Neural cell (in vitro differentiated cells): ENCODE measurements at regions not wholly inside any gene's neighbourhood (a gene's known extent, or its start where the extent isn't known, plus 50 kb on each side); places are given as distances from the start of the nearest gene placed in this dataset.
"Not testable (repeated sequence)": the region's sequence is repeated elsewhere in the genome, so short reads cannot be mapped to it uniquely, and the experiment has no call there.

Source experiments
- H2AFZ ChIP-seq: fragments of 200-600, 300-800 bp; sonication (generic), shearing (Covaris generic); 2 replicates; pipeline ENCODE4 v1.6.0; 2014; ENCODE audit warnings: low read depth, mild to moderate bottlenecking, antibody characterized with exemption, low read length, moderate library complexity
- H3F3A ChIP-seq: fragments of 200-600 bp; shearing (Covaris generic); 2 replicates; pipeline ENCODE4 v1.6.1; 2016; ENCODE audit warnings: mild to moderate bottlenecking, moderate library complexity, mixed read lengths, antibody characterized with exemption, low read length; ENCODE audit not compliant: insufficient read depth, poor library complexity, severe bottlenecking
- H3K27ac ChIP-seq: fragments of 200-600, 300-800 bp; sonication (generic), shearing (Covaris generic); 2 replicates; pipeline ENCODE4 v1.5.1; 2014; ENCODE audit warnings: mild to moderate bottlenecking, low read length, moderate library complexity
- H3K27me3 ChIP-seq: fragments of 300-800, 200-600 bp; sonication (generic), shearing (Covaris generic); 2 replicates; pipeline ENCODE4 v1.6.0; 2014; ENCODE audit warnings: mild to moderate bottlenecking, low read depth, low read length, moderate library complexity; ENCODE audit not compliant: insufficient read depth
- H3K36me3 ChIP-seq: fragments of 300-800, 200-600 bp; sonication (generic), shearing (Covaris generic); 2 replicates; pipeline ENCODE4 v1.5.1; 2014; ENCODE audit warnings: mild to moderate bottlenecking, antibody characterized with exemption, low read length, moderate library complexity; ENCODE audit not compliant: insufficient read depth
- H3K4me2 ChIP-seq: fragments of 300-800, 200-600 bp; sonication (generic), shearing (Covaris generic); 2 replicates; pipeline ENCODE4 v1.6.0; 2014; ENCODE audit warnings: mild to moderate bottlenecking, low read length
- H3K4me3 ChIP-seq: fragments of 300-800, 200-600 bp; sonication (generic), shearing (Covaris generic); 2 replicates; pipeline ENCODE4 v1.5.1; 2014; ENCODE audit warnings: mild to moderate bottlenecking, low read length, moderate library complexity
- H3K79me2 ChIP-seq: fragments of 200-600 bp; shearing (Covaris generic); replicated peaks from 2 replicates; pipeline ENCODE4 v1.6.0; 2014; ENCODE audit warnings: mild to moderate bottlenecking, low read length, moderate library complexity; ENCODE audit not compliant: insufficient read depth
- H3K9ac ChIP-seq: fragments of 300-800, 200-600 bp; sonication (generic), shearing (Covaris generic); 2 replicates; pipeline ENCODE4 v1.6.1; 2016; ENCODE audit warnings: mild to moderate bottlenecking, low read length, mixed read lengths
- H3K9me2 ChIP-seq: fragments of 200-600 bp; shearing (Covaris generic); 2 replicates; pipeline ENCODE4 v1.6.1; 2016; ENCODE audit warnings: mild to moderate bottlenecking, low read length, mixed read lengths; ENCODE audit not compliant: insufficient read depth
- H3K9me3 ChIP-seq: fragments of 200-600, 300-800 bp; sonication (generic), shearing (Covaris generic); 2 replicates; pipeline ENCODE4 v1.6.1; 2016; ENCODE audit warnings: mild to moderate bottlenecking, mixed run types, low read length, moderate library complexity, mixed read lengths
- H4K20me1 ChIP-seq: fragments of 200-600 bp; shearing (Covaris generic); 2 replicates; pipeline ENCODE4 v1.6.1; 2016; ENCODE audit warnings: mild to moderate bottlenecking, mixed run types; ENCODE audit not compliant: insufficient read depth
- CTCF ChIP-seq: fragments of 450-650 bp; IDR thresholded peaks from 2 replicates; pipeline ENCODE4 v1.5.1; 2014; ENCODE audit warnings: antibody characterized with exemption, mild to moderate bottlenecking, moderate library complexity; ENCODE audit not compliant: poor library complexity, severe bottlenecking
- EP300 ChIP-seq: fragments of 450-650 bp; conservative IDR thresholded peaks from 2 replicates; pipeline ENCODE4 v1.6.1; 2014; ENCODE audit warnings: antibody characterized with exemption, mild to moderate bottlenecking, moderate library complexity; ENCODE audit not compliant: poor library complexity, severe bottlenecking
- EZH2 ChIP-seq: fragments of 200-600, 300-800 bp; shearing (Covaris generic), sonication (generic); IDR thresholded peaks from 2 replicates; pipeline ENCODE4 v1.6.1; 2014; ENCODE audit warnings: antibody characterized with exemption, low read length, borderline replicate concordance, mild to moderate bottlenecking; ENCODE audit not compliant: insufficient read depth, poor library complexity, severe bottlenecking
- MXI1 ChIP-seq: fragments of 450-650 bp; conservative IDR thresholded peaks from 2 replicates; pipeline ENCODE4 v1.6.1; 2014; ENCODE audit warnings: antibody characterized with exemption, mild to moderate bottlenecking; ENCODE audit not compliant: poor library complexity, severe bottlenecking
- POLR2AphosphoS5 ChIP-seq: IDR thresholded peaks from 2 replicates; pipeline ENCODE4 v1.6.1; 2012
- RAD21 ChIP-seq: fragments of 450-650 bp; conservative IDR thresholded peaks from 2 replicates; pipeline ENCODE4 v1.6.1; 2014; ENCODE audit warnings: antibody characterized with exemption, mild to moderate bottlenecking, moderate library complexity
- SMC3 ChIP-seq: fragments of 450-650 bp; conservative IDR thresholded peaks from 2 replicates; pipeline ENCODE4 v1.6.1; 2014; ENCODE audit warnings: antibody characterized with exemption, mild to moderate bottlenecking, moderate library complexity; ENCODE audit not compliant: poor library complexity
- TAF1 ChIP-seq: IDR thresholded peaks from 2 replicates; pipeline ENCODE4 v1.6.1; 2012; ENCODE audit warnings: low read depth
- TF ChIP-seq, protein P1 (sequence below): IDR thresholded peaks from 2 replicates; pipeline ENCODE4 v1.6.1; 2012; ENCODE audit warnings: borderline replicate concordance

DNA sequence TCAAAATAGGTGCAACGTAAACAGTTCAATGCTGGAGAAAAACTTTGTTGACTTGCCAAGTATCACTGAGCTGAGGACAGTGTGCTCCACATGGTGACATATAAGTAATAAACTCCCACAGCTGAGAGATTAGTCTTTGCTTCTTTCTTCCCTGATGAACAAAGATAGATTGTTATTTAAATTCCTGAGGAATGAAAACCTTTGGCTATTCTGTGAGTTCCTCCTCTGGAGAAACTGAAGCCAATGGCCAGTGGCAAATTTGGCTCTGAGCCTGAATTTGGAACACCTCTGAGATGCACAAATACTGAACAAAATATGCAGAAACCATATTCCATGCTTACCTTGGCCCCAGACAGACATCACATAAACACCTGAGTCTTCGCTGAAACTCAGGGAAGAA lies 63.3 kb downstream of the RPL22L1 start:
- TF ChIP-seq, protein P1, sequence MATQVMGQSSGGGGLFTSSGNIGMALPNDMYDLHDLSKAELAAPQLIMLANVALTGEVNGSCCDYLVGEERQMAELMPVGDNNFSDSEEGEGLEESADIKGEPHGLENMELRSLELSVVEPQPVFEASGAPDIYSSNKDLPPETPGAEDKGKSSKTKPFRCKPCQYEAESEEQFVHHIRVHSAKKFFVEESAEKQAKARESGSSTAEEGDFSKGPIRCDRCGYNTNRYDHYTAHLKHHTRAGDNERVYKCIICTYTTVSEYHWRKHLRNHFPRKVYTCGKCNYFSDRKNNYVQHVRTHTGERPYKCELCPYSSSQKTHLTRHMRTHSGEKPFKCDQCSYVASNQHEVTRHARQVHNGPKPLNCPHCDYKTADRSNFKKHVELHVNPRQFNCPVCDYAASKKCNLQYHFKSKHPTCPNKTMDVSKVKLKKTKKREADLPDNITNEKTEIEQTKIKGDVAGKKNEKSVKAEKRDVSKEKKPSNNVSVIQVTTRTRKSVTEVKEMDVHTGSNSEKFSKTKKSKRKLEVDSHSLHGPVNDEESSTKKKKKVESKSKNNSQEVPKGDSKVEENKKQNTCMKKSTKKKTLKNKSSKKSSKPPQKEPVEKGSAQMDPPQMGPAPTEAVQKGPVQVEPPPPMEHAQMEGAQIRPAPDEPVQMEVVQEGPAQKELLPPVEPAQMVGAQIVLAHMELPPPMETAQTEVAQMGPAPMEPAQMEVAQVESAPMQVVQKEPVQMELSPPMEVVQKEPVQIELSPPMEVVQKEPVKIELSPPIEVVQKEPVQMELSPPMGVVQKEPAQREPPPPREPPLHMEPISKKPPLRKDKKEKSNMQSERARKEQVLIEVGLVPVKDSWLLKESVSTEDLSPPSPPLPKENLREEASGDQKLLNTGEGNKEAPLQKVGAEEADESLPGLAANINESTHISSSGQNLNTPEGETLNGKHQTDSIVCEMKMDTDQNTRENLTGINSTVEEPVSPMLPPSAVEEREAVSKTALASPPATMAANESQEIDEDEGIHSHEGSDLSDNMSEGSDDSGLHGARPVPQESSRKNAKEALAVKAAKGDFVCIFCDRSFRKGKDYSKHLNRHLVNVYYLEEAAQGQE: no peak
- TF ChIP-seq EZH2: no peak
- TF ChIP-seq RAD21: no peak
- TF ChIP-seq CTCF: no peak
- TF ChIP-seq EP300: no peak
- no peak for TF ChIP-seq TAF1
- no peak for TF ChIP-seq SMC3
- no peak for TF ChIP-seq MXI1
- no peak for TF ChIP-seq POLR2AphosphoS5
- Histone ChIP-seq H3K36me3 (no peaks in the 10 kb centered on the region), H2AFZ (no peak overlapping the region), H3K9me3 (no peaks in the 10 kb centered on the region), H3K9ac (no peak overlapping the region), H3K27me3 (no peaks in the 10 kb centered on the region), H3K27ac (no peak overlapping the region), H3K4me3 (no peak overlapping the region), H3K9me2 (no peaks in the 10 kb centered on the region), H3K79me2 (no peaks in the 10 kb centered on the region), H4K20me1 (no peaks in the 10 kb centered on the region), H3K4me2 (no peak overlapping the region), H3F3A (no peaks in the 10 kb centered on the region)

GRCh38 chr3:170806141-170806540 lies 63.9 kb downstream of the RPL22L1 start:
- Histone ChIP-seq H2AFZ (no peak overlapping the region), H3K36me3 (no peaks in the 10 kb centered on the region), H3K27me3 (no peaks in the 10 kb centered on the region), H3K79me2 (no peaks in the 10 kb centered on the region), H3K4me2 (no peak overlapping the region), H3K9ac (no peak overlapping the region), H4K20me1 (no peaks in the 10 kb centered on the region), H3K9me3 (no peaks in the 10 kb centered on the region), H3K9me2 (no peaks in the 10 kb centered on the region), H3F3A (no peaks in the 10 kb centered on the region), H3K4me3 (no peak overlapping the region), H3K27ac (no peak overlapping the region)
- TF ChIP-seq POLR2AphosphoS5 (no peak), RAD21 (no peak), SMC3 (no peak), EP300 (no peak), EZH2 (no peak), MXI1 (no peak), CTCF (no peak)
- TF ChIP-seq, protein P1: no peak

GRCh38 chr3:170805296-170805695 lies 64.7 kb downstream of the RPL22L1 start:
- not testable (repeated sequence) for H3K9me3 ChIP-seq, H3K79me2 ChIP-seq, H3K4me2 ChIP-seq, H4K20me1 ChIP-seq, H3K9me2 ChIP-seq, H3K4me3 ChIP-seq, H3K36me3 ChIP-seq, H3K27ac ChIP-seq, H3F3A ChIP-seq, H3K27me3 ChIP-seq, H2AFZ ChIP-seq, H3K9ac ChIP-seq

DNA sequence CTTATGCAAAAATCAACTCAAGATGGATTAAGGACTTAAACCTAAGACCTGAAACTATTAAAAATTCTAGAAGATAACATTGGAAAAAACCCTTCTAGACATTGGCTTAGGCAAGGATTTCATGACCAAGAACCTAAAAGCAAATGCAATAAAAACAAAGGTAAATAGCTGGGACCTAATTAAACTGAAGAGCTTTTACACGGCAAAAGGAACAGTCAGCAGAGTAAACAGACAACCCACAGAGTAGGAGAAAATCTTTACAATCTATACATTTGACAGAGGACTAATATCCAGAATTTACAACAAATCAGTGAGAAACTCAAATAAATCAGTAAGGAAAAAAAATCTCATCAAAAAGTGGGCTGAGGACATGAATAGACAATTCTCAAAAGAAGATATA lies 65.4 kb downstream of the RPL22L1 start:
- not testable (repeated sequence) for H3K4me2 ChIP-seq

More for the DNA sequence above, 65.4 kb downstream of the RPL22L1 start:
- H3K79me2 ChIP-seq, H3K4me3 ChIP-seq, H3K9me3 ChIP-seq, H4K20me1 ChIP-seq, H3K27me3 ChIP-seq, H3K9me2 ChIP-seq, H3K27ac ChIP-seq, H3K9ac ChIP-seq, H3F3A ChIP-seq, H3K36me3 ChIP-seq, H2AFZ ChIP-seq: not testable (repeated sequence)
